Fibroblast of villous mesenchyme (primary cell): ENCODE measurements at regions not wholly inside any gene's neighbourhood (a gene's known extent, or its start where the extent isn't known, plus 50 kb on each side); places are given as distances from the start of the nearest gene placed in this dataset.
A peak's percentile ranks its signal among the peaks of the same experiment; 100 is the strongest.

ENCODE experiments used
- DNase-seq: peaks from one replicate; pipeline ENCODE4 v3.0.0-alpha.2; 2010; ENCODE audit warnings: low read depth
- H3K4me3 ChIP-seq: 2 replicates; pipeline ENCODE4 v1.5.1; 2011; ENCODE audit warnings: low read depth, mild to moderate bottlenecking, low read length
- CTCF ChIP-seq: IDR thresholded peaks from 2 replicates; pipeline ENCODE4 v1.5.1; 2012; ENCODE audit warnings: low read depth, mild to moderate bottlenecking, low read length; ENCODE audit not compliant: insufficient read depth

DNA sequence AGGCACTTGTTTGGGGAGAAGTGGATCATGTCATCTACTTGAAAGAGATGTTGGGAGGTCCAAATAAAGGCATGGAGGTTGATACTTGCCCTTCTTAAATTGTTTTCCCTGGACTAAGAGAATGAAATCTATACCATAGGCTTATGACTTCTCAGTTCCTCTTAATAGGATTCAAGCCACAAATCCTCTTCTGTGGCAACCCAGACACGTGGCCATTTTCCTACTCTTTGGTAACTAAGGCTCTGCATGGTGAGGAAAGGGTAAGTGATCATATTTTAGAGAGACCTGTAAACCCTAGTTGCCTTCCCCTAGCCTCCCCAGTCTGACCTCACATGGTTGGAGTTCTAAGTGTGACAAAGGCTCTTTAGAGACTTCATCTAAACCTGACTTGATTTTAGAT, 72.9 kb upstream of the CD44 start:
- TF ChIP-seq CTCF: no peak
- no peak for DNase-seq
- H3K4me3 ChIP-seq: no peak overlapping the region

GRCh38 chr11:35066783-35067423, 72.1 kb upstream of the CD44 start:
- no peak for DNase-seq
- no peak overlapping the region for H3K4me3 ChIP-seq
- no peak for TF ChIP-seq CTCF

DNA sequence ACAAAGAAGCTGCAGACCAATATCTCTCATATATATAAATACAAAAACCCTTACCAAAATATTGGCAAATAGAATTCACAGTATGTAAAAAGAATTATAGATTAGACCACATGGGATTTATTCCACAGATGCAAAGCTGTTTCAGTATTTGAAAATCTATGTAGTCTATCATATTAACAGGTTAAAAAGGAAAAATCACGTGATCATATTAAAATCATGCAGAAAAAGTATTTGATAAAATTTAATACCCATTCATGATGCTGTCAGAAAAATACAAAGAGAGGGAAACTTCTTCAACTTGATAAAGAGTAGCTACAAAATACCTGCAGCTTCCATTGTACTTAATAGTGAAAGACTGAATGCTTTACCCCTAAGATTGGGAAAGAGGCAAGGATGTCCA, 67.2 kb upstream of the CD44 start:
- TF ChIP-seq CTCF: no peak
- H3K4me3 ChIP-seq: no peak overlapping the region
- no peak for DNase-seq

DNA sequence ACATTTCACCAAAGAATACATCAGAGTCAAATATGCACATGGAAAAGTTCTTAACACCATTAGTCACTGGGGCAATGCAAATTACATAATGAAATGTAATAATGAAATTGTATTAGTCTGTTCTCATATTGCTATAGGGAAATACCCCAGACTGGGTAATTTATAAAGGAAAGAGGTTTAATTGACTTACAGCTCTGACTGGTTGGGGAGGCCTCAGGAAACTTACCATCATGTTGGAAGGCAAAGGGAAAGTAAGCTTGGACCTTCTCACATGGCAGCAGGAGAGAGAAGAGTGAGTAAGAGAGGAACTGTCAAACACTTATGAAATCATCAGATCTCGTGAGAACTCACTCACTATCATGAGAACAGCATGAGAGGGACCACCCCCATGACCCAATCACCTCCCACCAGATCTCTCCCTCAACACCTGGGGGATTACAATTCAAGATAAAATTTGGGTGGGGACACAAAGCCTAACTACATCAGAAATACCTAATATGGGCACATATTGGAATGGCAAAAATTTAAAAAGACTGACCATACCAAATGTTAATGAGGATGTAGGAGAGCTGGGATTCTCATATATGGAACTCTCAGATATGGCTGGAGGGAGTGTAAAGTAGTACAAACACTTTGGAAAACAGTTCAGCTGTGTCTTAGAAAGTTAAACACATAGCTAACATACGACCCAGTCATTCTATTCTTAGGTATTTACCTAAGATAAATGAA, 65.1 kb upstream of the CD44 start:
- no peak for DNase-seq

DNA sequence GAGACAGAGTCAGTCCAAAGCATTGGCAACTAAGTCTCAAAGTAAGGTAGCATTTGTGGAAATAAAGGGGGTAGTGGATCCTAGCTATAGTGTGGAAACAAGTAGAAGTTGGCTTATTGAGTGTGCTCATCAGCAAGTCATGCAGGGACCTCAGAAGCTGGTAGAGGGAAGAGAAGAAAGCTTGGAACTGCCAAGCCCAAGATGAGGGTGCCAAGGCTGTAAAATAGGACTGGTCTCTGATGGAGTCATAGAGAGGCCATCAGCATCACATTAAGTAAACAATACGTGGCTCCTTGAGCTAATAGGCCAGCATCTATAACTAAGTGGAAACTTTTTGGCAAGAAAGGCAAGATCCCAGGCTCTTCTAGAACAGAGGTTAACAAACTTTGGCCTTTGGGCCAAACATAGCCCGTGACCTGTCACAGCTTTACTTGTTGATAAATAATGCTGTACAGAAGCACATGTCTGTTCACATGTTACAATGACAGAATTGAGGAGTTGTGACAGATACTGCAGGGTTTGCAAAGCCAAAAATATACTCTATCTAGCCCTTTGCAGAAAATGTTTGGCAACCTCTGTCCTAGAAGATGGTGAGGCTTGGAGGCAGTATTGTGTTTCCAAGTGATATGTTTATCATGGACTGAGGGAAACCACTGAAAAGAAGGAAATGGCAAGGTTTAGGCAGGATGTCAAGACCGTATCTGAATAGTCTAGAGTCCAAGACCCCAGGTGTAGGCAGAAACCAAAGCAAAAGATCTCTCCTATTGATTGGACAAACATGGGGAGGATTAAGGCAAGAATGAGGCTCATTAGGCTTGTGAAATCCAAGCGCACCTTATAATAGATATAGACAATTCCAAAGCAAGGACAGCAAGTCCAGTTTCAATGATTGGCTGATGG, 62.5 kb upstream of the CD44 start:
- TF ChIP-seq CTCF: no peak
- no peak for DNase-seq
- H3K4me3 ChIP-seq: no peak overlapping the region

More for the DNA sequence above, 65.1 kb upstream of the CD44 start:
- no peak for TF ChIP-seq CTCF
- H3K4me3 ChIP-seq: no peak overlapping the region

DNA sequence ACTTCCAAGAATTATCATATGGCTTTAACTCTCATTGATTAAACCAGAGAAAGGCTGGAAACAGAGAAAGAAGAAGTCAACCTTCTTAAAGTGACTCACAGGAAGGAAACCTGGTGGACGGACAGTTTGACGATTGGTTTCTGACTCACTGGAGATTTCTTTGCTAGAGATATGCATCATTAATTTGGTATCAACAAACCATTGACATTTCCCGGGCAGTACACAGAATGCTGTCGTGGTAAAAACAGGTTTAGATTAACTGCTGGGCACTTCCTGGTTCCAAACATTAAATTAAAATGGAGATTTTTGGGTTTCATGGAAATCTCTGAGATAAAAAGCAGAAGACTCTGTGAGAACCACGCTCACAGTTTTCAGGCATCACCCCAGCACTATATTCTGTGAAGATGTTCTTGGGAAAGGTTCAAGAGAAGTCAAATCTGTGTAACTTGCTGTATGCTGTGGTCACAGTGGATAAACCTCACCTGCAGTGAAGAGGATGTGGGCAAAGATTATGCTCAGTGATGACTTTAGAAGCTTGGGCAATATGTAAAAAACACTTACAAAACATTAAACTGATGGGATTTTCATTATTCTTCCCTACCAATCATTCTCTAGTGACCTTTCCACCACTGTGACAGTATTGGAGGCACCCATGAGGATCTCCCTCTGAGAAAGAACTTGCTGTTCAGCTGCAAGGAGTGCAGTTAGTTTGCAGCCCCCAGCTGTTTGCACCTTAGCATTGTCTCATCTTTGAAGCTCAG, 61.1 kb upstream of the CD44 start:
- peak; percentile 86 for DNase-seq
- no peak for TF ChIP-seq CTCF
- H3K4me3 ChIP-seq: no peak overlapping the region
